Glutamatergic neuron (in vitro differentiated cells): ENCODE measurements at regions not wholly inside any gene's neighbourhood (a gene's known extent, or its start where the extent isn't known, plus 50 kb on each side); places are given as distances from the start of the nearest gene placed in this dataset.

Experiments
- DNase-seq: peaks from one replicate; pipeline ENCODE4 v3.0.0; 2022
- H3K27ac Mint-ChIP-seq: one replicate; pipeline ENCODE4 v1.8.0; 2020; ENCODE audit warnings: mild to moderate bottlenecking, mixed read lengths, inconsistent platforms; ENCODE audit not compliant: unreplicated experiment
- H3K27me3 Mint-ChIP-seq: one replicate; pipeline ENCODE4 v1.8.0; 2020; ENCODE audit warnings: mild to moderate bottlenecking, moderate library complexity, mixed read lengths, inconsistent platforms; ENCODE audit not compliant: unreplicated experiment
- H3K36me3 Mint-ChIP-seq: one replicate; pipeline ENCODE4 v1.8.0; 2020; ENCODE audit warnings: mild to moderate bottlenecking, mixed read lengths, inconsistent platforms; ENCODE audit not compliant: unreplicated experiment
- H3K4me1 Mint-ChIP-seq: one replicate; pipeline ENCODE4 v1.8.0; 2020; ENCODE audit warnings: mild to moderate bottlenecking, low read depth, mixed read lengths, inconsistent platforms; ENCODE audit not compliant: unreplicated experiment
- H3K4me3 Mint-ChIP-seq: one replicate; pipeline ENCODE4 v1.8.0; 2020; ENCODE audit warnings: mild to moderate bottlenecking, mixed read lengths, inconsistent platforms; ENCODE audit not compliant: unreplicated experiment
- H3K9me3 Mint-ChIP-seq: one replicate; pipeline ENCODE4 v1.8.0; 2020; ENCODE audit warnings: mild to moderate bottlenecking, moderate library complexity, mixed read lengths, inconsistent platforms; ENCODE audit not compliant: unreplicated experiment
- TF ChIP-seq, protein P1 (sequence below): fragments of 200-600 bp; sonication (generic); IDR thresholded peaks from one replicate; pipeline ENCODE4 v1.5.0; 2021; ENCODE audit not compliant: partially characterized antibody, unreplicated experiment

DNA sequence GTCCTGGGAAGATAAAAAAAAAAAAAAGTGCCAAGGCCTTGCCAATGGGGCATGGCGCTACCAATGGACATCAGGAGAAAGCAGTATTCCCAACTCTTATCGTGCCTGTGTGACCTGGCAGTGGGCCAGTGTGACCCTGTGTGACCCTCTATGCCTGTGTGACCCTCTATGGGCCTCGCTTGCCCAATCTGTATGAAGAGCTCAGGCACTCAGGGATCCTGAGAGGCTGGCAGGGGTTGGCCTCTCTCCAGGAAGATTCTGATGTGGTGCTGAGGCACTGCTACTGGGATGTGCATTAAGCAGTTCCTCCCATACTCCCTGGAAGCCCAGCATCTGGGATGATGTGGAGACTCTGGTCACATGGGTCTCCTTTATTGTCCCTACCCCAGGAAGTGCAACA lies 179.2 kb downstream of the MACROH2A1 start:
- no peak for DNase-seq
- Mint-ChIP-seq H3K27me3 (peaks cover 12% of the 10 kb centered on the region), H3K4me3 (no peak overlapping the region), H3K9me3 (peaks cover 2% of the 10 kb centered on the region), H3K36me3 (no peaks in the 10 kb centered on the region), H3K4me1 (peaks cover under 1% of the 10 kb centered on the region), H3K27ac (no peak overlapping the region)
- TF ChIP-seq, protein P1, sequence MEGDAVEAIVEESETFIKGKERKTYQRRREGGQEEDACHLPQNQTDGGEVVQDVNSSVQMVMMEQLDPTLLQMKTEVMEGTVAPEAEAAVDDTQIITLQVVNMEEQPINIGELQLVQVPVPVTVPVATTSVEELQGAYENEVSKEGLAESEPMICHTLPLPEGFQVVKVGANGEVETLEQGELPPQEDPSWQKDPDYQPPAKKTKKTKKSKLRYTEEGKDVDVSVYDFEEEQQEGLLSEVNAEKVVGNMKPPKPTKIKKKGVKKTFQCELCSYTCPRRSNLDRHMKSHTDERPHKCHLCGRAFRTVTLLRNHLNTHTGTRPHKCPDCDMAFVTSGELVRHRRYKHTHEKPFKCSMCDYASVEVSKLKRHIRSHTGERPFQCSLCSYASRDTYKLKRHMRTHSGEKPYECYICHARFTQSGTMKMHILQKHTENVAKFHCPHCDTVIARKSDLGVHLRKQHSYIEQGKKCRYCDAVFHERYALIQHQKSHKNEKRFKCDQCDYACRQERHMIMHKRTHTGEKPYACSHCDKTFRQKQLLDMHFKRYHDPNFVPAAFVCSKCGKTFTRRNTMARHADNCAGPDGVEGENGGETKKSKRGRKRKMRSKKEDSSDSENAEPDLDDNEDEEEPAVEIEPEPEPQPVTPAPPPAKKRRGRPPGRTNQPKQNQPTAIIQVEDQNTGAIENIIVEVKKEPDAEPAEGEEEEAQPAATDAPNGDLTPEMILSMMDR = no peak

- H3K27me3 Mint-ChIP-seq = peaks cover 11% of the 10 kb centered on the region
- H3K27ac Mint-ChIP-seq = no peak overlapping the region
- no peak overlapping the region for H3K4me3 Mint-ChIP-seq
- H3K9me3 Mint-ChIP-seq = peaks cover 3% of the 10 kb centered on the region
- DNase-seq = no peak
- TF ChIP-seq, protein P1 = no peak
- no peaks in the 10 kb centered on the region for H3K36me3 Mint-ChIP-seq
- H3K4me1 Mint-ChIP-seq = peaks cover 4% of the 10 kb centered on the region
Observed at GRCh38 chr5:135218790-135219568, 180.1 kb downstream of the MACROH2A1 start.

DNA sequence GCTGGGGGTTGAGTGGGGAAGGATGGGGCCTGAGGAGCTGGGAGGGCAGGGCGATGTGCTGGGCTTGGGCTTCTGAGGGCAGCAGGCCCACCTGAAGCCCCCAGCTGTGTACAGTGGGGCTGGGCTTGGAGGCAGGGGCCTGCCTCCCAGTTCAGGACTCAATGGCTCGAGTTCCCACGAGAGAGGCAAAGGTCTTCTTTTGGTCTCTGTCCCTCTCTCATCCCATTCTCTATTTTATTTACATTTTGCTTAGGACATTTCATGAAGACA lies 180.6 kb downstream of the MACROH2A1 start:
- no peak overlapping the region for H3K27ac Mint-ChIP-seq

GRCh38 chr5:135217669-135218485 lies 181.2 kb downstream of the MACROH2A1 start:
- Mint-ChIP-seq H3K4me1 (peaks cover 10% of the 10 kb centered on the region), H3K9me3 (peaks cover 6% of the 10 kb centered on the region), H3K4me3 (no peak overlapping the region), H3K27ac (no peak overlapping the region), H3K27me3 (peaks cover 14% of the 10 kb centered on the region), H3K36me3 (no peaks in the 10 kb centered on the region)
- DNase-seq = no peak
- TF ChIP-seq, protein P1 = no peak

More for the DNA sequence above, 180.6 kb downstream of the MACROH2A1 start:
- Mint-ChIP-seq H3K4me1 (peaks cover 10% of the 10 kb centered on the region), H3K4me3 (no peak overlapping the region), H3K36me3 (no peaks in the 10 kb centered on the region), H3K9me3 (peaks cover 7% of the 10 kb centered on the region), H3K27me3 (peaks cover 14% of the 10 kb centered on the region)
- DNase-seq = no peak
- TF ChIP-seq, protein P1 = no peak
